DMS79 (cell line): ENCODE measurements at regions not wholly inside any gene's neighbourhood (a gene's known extent, or its start where the extent isn't known, plus 50 kb on each side); places are given as distances from the start of the nearest gene placed in this dataset.

Source experiments
- DNase-seq: peaks from one replicate; lab custom pipeline; 2025; lab: John Stamatoyannopoulos, UW

GRCh38 chr6:26197933-26198721 is 110.9 kb downstream of the HFE start:
- DNase-seq, result no peak

- DNase-seq, result no peak
These were observed 111.5 kb downstream of the HFE start for GRCh38 chr6:26198722-26199056.

DNA sequence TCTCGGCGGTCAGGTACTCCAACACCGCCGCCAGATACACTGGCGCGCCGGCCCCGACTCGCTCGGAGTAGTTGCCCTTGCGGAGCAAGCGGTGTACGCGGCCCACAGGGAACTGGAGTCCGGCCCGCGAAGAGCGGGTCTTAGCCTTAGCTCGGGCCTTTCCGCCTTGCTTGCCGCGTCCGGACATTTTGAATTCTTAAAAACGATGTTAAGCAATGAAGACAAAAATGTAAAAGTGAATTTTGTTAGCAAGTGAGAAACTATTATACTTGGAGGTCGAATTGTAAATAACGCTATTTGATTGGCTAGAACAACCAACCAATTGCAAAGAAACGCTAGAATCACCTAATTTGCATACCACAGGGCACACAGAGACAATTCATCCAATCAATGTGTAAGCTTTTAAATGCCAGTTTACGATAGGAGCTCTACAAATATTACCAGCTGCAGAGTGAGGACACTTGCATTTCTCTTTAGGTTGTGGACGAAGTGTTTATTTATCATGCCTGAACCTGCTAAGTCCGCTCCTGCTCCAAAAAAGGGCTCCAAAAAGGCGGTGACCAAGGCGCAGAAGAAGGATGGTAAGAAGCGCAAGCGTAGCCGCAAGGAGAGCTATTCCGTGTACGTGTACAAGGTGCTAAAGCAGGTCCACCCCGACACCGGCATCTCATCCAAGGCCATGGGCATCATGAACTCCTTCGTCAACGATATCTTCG is 112.0 kb downstream of the HFE start:
- peak; percentile 63 for DNase-seq

DNA sequence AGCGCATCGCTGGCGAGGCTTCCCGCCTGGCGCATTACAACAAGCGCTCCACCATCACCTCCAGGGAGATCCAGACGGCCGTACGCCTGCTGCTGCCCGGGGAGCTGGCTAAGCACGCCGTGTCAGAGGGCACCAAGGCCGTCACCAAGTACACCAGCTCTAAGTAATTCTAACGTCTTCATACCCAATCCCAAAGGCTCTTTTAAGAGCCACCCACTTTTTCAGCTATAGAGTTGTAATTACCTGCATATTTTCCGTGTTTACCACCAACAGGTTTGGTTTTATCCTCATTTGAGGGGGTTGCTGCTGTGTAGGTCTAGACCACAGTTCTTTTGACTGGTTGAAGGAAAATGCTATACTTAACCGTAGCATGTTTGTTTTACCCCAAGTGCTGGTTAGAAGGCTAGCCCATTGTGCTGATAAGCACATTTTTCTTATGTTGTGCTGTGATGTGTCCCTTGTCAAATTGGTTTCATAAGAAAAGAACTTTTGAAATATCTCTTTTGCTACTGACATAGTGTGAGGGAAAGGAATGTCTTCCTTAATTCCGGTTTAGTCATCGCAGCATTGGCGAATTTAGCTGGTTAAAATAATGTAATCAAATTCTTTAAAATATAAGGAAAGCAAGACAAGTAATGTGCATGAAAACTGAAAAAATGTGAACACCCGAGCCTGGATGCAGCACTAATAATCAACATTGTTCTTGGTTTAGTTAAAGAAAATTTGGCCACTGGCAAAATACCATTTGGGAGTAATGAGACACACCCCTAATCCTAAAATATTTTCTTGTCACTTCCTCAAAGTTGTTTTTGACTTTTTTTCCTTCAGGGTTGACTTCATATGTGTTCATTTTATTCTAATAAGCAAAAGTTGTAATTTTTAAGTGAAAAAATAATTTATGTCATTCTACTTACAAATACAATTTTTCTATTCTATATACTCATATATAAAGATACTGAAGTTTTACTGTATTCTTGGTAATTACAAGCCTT is 112.8 kb downstream of the HFE start:
- DNase-seq, result no peak

GRCh38 chr6:26200918-26201721 is 113.9 kb downstream of the HFE start:
- no peak for DNase-seq

- no peak for DNase-seq
These were observed 115.0 kb downstream of the HFE start for GRCh38 chr6:26202201-26202611.

- DNase-seq, result no peak
These were observed 115.8 kb downstream of the HFE start for GRCh38 chr6:26202811-26203583.

DNA sequence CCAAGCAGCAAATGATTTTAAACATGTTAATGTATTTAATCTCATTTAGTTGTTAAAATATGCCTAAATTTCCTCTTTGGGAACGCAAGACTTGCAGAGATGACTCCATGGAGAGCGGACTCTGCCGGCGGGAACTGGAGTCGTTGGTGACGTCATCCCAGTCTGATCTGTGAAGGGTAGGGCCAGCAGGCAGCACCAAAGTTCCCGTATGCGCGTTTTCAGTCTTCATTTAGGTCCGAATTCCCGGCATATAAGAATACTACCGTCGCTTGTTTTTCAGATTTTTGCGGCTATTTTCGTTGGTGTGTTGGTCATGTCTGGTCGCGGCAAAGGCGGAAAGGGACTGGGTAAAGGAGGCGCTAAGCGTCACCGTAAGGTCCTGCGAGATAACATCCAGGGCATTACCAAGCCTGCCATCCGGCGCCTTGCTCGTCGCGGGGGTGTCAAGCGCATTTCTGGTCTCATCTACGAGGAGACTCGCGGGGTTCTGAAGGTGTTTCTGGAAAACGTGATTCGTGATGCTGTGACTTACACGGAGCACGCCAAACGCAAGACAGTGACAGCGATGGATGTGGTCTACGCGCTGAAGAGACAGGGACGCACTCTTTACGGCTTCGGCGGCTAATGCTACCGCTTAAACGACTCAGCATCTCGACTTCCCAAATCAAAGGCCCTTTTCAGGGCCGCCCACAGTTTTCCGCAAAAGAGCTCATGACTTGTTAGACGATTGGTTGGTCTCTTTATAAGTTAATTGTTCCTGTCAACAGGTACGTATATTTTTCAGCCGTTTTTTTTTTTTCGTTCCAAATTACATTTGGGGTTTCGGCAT is 117.3 kb downstream of the HFE start:
- peak; percentile 89 for DNase-seq

DNA sequence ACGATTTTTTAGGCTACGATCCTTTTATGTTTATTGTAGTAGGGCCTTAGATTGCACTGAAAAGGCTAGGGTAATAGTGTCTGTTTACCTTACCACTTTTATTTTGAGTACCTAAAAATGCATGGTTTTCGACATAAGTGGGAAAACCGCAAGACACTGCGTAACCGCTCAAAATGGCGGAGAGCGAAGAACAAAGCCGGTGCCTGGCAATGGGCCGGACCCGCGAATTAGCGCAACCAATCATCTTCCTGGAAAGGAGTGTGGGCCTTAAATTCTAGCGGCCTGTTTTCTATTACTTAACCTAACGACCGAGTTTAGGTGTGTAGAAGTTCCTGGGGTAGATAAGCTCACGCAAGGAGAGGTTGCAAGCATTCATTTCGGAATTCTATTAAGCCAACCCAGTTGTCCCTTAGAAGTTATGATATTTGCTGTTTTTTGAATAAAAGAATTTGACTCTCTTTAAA is 118.0 kb downstream of the HFE start:
- DNase-seq, result peak; percentile 47

GRCh38 chr6:26205625-26206574 is 118.7 kb downstream of the HFE start:
- DNase-seq, result no peak

GRCh38 chr6:26206868-26207801 is 119.9 kb downstream of the HFE start:
- DNase-seq, result no peak

DNA sequence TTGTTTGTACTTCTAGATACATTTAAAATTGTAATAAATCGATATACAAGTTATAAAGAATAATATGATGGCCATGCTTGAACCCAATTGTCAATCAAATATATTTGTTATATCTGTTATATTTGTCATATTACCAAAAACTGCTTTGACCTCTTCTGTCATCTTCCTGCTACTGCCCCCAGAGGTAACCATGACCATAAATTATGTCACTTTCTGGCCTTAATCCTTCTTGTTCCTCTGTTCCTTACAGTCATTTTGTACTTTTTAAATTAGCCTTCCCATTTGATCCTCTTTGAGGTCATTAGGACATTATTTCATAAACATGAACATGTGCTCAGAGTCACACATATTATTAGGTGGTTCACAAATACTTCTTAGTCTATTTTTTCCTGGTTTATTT is 124.7 kb downstream of the HFE start:
- no peak for DNase-seq

GRCh38 chr6:26213334-26214075 is 126.3 kb downstream of the HFE start:
- DNase-seq, result no peak

- DNase-seq, result no peak
These were observed 127.8 kb downstream of the HFE start for GRCh38 chr6:26214803-26215584.

GRCh38 chr6:26215585-26216358 is 128.5 kb downstream of the HFE start:
- DNase-seq, result no peak
